Stimulated activated CD4-positive, alpha-beta T cell treated with anti-CD3 and anti-CD28 coated beads, Interleukin-2, amount 100 ng/mL, for 48 hours (primary cell): ENCODE measurements at regions not wholly inside any gene's neighbourhood (a gene's known extent, or its start where the extent isn't known, plus 50 kb on each side); places are given as distances from the start of the nearest gene placed in this dataset.
"Not testable (repeated sequence)": the region's sequence is repeated elsewhere in the genome, so short reads cannot be mapped to it uniquely, and the experiment has no call there.

ENCODE experiments used
- DNase-seq, 2 donors: peaks; one replicate each; pipeline ENCODE4 v3.0.0-alpha.2; 2020

- DNase-seq, result no peak
These were observed 86.9 kb upstream of the LYSMD4 start for GRCh38 chr15:99819981-99820718.

- no peak for DNase-seq
These were observed 85.6 kb upstream of the LYSMD4 start for GRCh38 chr15:99818872-99819271.

- DNase-seq, result not testable (repeated sequence)
These were observed 83.6 kb upstream of the LYSMD4 start for GRCh38 chr15:99816862-99817261.

GRCh38 chr15:99810663-99811062, 77.4 kb upstream of the LYSMD4 start:
- not testable (repeated sequence) for DNase-seq

GRCh38 chr15:99799854-99800250, 66.6 kb upstream of the LYSMD4 start:
- not testable (repeated sequence) for DNase-seq

- not testable (repeated sequence) for DNase-seq
These were observed 66.1 kb upstream of the LYSMD4 start for GRCh38 chr15:99799182-99799853.

- DNase-seq, result not testable (repeated sequence)
These were observed 64.0 kb upstream of the LYSMD4 start for GRCh38 chr15:99796940-99797870.

- not testable (repeated sequence) for DNase-seq
These were observed 58.9 kb upstream of the LYSMD4 start for GRCh38 chr15:99791881-99792807.

- not testable (repeated sequence) for DNase-seq
These were observed 57.5 kb upstream of the LYSMD4 start for GRCh38 chr15:99790751-99791150.

- no peak for DNase-seq
These were observed 54.9 kb upstream of the LYSMD4 start for GRCh38 chr15:99788156-99788555.

- not testable (repeated sequence) for DNase-seq
These were observed 51.6 kb upstream of the LYSMD4 start for GRCh38 chr15:99784800-99785199.

- not testable (repeated sequence) for DNase-seq
These were observed 50.8 kb upstream of the LYSMD4 start for GRCh38 chr15:99783918-99784619.
